HG03354 (cell line): ENCODE measurements at regions not wholly inside any gene's neighbourhood (a gene's known extent, or its start where the extent isn't known, plus 50 kb on each side); places are given as distances from the start of the nearest gene placed in this dataset.
"Not testable (repeated sequence)": the region's sequence is repeated elsewhere in the genome, so short reads cannot be mapped to it uniquely, and the experiment has no call there.

Experiments
- ATAC-seq: cut with Tn5 transposase; IDR thresholded peaks from one replicate; pipeline ENCODE4 v1.9.1; 2021; ENCODE audit warnings: mild to moderate bottlenecking; ENCODE audit not compliant: unreplicated experiment, poor library complexity, severe bottlenecking

DNA sequence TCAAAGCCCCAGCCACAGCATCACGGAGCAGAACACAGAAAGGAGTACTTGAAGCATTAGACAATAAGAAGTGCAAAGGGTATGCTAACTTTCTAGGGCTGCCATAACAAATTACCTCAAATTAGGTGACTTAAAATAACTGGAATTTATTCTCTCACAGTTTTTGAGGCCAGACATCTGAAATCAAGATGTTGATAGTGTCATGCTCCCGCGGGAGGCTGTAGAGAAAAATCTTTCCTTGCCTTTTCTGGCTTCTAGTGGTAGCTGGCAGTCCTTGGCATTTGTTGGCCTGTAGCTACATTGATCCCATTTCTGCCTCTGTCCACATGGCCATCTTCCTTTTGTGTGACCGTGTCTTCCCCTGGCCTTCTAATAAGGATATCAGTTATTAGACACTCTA lies 51.9 kb upstream of the SPDL1 start:
- no peak for ATAC-seq

GRCh38 chr5:169527863-169528262 lies 55.7 kb upstream of the SPDL1 start:
- ATAC-seq = no peak

GRCh38 chr5:169527066-169527465 lies 56.5 kb upstream of the SPDL1 start:
- ATAC-seq = no peak

- no peak for ATAC-seq
Observed at GRCh38 chr5:169522851-169523250, 60.7 kb upstream of the SPDL1 start.

DNA sequence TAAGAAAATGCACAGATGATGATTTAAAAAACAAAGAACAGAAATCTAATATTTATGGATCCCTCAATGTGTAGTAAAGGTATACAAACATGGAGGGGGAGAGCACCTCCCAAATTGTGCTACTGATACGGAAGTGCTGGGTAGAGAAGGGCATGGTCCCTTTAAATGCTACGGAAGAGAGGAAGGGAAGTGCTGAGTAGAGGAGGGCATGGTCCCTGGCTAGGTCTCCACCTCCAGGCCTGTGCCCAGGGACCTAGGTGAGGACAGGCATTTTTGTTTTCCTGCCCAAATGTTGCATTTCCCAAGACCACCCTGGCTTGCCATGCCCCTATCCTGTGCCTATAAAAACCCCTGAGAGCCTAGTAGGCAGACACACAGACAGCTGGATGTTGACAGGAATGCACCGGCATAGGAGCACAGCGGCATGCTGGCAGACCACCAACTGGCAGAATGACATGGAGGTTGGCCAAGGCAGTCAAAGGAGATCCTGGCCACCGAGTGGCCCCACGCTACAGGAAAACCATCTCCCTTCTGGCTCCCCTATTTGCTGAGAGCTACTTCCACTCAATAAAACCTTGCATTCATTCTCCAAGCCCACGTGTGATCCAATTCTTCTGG lies 62.1 kb upstream of the SPDL1 start:
- no peak for ATAC-seq

DNA sequence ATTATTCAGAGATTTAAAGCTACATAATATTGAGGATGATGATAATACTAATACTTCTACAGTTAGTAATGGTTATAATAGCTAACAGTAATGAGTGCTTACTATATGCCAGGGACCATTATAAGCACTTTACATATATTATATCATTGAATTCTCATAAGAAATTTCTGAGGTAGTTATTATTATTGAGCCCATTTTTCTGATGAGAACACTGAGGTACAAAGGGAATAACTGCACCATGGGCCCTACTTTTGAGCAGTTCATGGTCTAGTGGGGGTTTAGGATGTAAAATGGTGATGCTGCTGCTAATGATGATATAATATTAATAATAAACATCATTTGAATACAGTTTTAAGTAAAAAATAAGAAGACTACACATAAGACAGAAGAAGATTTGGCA lies 64.2 kb upstream of the SPDL1 start:
- no peak for ATAC-seq

DNA sequence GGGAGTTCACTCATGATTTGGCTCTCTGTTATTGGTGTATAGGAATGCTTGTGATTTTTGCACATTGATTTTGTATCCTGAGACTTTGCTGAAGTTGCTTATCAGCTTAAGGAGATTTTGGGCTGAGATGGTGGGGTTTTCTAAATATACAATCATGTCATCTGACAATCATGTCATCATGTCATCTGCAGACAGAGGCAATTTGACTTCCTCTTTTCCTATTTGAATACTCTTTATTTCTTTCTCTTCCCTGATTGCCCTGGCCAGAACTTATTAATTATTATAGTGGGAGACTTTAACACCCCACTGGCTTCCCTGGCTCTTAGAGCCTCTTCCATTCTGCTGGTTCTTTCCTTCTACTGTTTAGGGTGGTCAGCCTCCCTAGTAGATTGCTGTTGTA lies 64.8 kb upstream of the SPDL1 start:
- not testable (repeated sequence) for ATAC-seq

GRCh38 chr5:169512385-169512784 lies 71.2 kb upstream of the SPDL1 start:
- ATAC-seq = no peak

DNA sequence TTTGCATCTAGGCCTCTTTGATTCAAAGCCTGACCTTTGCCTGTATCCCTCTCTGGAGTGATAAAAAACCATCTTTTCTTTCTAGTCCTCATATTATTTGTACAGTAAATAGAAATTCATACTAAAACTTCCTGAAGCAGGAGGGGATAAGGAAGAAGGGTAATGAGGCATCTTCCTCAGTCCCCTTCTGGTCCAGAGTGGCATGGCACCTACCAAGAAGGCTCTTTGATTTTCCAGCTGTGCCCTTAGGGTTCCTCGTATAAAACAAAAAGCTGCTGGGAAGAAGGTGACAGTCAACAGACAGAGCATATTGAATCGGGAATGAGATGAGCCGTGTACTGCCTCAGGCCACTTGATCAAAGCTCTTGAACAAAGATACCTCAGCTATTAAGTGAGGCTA lies 71.9 kb upstream of the SPDL1 start:
- ATAC-seq = no peak

DNA sequence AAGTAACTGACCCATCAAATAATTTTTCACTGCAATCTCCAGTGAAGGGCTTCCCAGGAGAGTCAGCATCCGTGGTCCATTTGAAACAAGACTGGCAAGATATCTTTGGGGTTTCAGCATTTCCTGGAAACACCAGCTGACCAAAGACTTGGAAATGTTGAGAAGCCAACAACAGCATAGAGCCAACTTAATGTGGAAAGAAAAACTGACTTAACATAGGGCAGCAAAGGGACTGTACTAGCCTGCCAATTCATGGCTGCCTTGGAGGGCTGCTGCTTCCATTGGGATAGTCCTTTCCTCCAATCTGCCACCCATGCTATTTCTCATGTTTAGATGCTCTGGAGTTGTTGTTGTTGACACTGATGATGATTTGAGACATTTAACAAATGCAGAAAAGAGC lies 76.5 kb upstream of the SPDL1 start:
- no peak for ATAC-seq

GRCh38 chr5:169503886-169504285 lies 79.7 kb upstream of the SPDL1 start:
- no peak for ATAC-seq

DNA sequence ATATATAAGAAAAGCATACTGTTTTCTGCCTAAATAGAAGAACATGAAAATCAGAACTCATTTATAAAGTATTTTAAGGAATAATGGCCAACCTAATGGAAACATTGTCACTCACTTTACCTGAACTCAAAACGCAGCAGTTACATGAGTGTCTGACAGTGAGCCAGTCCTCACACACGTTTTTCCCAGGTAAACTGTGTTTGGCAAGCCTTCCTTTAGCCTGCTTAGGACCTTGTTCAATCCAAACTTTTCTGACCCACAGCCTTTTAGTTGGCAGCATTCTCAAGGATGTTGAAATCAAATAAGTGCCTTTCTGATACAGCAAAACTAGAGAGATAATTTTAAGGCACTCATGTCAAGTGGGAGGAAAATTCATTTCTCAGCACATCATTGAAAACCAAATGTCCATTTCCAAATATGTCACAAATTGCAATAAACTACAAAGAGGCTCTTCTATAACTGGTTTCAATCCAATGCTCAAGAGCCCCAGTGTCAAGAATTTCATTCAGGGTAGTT lies 83.5 kb upstream of the SPDL1 start:
- ATAC-seq = no peak

DNA sequence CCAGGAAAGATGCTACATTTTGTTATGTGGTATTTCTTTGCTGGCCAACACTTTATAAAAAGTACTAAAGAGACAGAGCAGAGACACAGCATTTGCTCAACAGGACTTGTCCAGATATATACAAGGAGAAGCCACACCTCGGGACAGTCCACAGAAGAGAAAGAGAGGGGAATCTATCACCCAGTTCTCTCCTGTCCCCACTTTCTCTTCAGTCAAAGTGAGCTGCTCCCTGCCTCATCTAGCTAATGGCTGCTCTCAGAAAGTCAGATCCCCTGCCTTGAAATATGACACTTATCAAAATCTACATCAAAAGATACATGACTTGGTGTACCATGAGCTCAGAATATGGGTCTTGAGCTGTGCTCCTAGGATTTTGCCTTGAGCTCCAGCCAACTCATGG lies 86.7 kb upstream of the SPDL1 start:
- no peak for ATAC-seq

DNA sequence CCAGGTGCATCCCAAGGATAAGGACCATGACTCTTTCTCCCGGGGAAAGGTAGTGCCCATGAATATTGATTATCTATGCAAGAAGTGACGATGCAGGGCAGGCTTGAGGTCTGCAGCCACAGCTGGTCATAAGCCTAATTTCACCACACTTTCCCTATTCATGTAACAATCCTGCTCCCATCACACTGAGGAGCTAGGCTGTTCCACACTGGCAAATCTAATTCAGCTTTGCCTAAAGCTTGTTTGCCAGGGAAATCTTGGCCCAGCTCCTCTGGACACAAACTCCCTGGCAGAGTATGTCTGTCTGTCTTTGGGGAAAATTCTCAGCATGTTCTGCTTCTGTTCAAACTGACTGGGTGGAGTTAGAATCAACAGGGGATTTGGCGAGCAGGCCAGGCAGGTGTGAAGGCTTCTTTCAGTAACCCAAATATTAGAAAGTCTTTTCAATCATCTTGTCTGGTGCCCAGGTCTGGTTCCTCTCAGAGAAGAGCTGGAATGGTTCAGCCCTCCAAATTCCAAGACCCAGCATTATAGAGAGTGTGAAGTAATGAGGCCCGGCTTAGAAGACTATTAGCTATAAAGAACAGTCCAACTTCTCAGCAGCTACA lies 88.5 kb upstream of the SPDL1 start:
- no peak for ATAC-seq

GRCh38 chr5:169494383-169494935 lies 89.1 kb upstream of the SPDL1 start:
- no peak for ATAC-seq

- no peak for ATAC-seq
Observed at GRCh38 chr5:169474226-169474625, 109.3 kb upstream of the SPDL1 start.

- ATAC-seq = no peak
Observed at GRCh38 chr5:169472544-169472943, 111.0 kb upstream of the SPDL1 start.

GRCh38 chr5:169471021-169471420 lies 112.6 kb upstream of the SPDL1 start:
- ATAC-seq = no peak

DNA sequence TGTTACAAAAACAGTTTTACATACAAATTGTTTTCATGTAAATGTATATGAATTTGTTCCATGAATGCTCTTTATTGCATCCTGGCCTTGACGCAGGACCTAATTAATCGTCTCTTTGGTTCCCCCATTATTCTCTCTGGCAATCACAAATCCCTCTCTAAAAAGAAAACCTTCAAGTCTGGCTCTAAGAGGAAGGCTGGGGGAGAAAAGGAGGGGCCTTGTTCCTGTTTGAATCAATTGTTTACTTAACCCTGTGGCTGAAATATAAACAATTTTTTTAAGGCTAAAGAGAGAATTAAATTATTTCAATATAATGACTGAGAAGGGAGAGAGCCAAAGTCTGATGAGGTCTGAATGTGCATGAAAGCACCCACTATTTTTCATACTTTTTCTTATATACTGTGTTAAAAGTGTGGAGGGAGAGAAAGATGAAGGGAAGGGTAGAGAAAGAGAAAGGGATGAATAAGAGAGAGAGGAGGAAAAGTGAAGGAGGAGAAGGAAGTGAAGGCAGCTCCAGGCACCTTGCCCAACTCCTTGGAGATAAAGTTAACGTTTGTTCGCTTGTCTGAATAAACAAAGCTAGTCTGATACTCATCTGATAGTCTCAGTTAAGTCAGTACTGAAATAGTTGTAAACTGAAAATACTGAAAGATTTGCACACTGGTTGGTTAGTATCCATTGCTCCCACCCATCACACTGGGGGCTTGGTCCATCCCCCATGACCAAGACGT lies 116.4 kb upstream of the SPDL1 start:
- ATAC-seq = no peak

- no peak for ATAC-seq
Observed at GRCh38 chr5:169460896-169461295, 122.7 kb upstream of the SPDL1 start.

DNA sequence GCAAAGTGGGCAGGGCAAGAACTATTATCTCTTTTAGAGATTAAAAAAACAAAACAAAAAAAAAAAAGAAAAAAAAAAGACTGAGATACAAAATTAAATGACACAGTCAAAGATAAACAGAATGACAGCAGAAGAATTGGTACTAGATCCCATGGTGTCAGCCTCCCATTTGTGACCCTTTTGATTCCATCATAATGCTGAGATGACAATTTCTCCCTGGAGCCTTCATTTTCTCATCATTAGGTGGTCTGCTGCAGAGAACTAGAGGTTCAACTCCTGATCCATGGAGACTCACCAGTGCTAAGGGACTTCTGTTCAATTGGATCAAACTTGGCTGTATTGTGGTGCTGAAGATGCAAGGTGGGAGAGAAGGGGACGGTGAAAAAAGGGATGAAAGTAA lies 123.5 kb upstream of the SPDL1 start:
- ATAC-seq = no peak
